T-helper 1 cell treated with Interleukin-12 subunit alpha and Interleukin-12 subunit beta and Interleukin-4 antibody, amounts not matched to agents 30 ng/mL and 1 ng/mL, for 36 hours (primary cell): ENCODE measurements at regions not wholly inside any gene's neighbourhood (a gene's known extent, or its start where the extent isn't known, plus 50 kb on each side); places are given as distances from the start of the nearest gene placed in this dataset.

Experiments
- intact Hi-C: fragments of 100-400 bp; cut with micrococcal nuclease; formaldehyde crosslinking; loops from one replicate; pipeline ENCODE4 v1.15.1; 2024

DNA sequence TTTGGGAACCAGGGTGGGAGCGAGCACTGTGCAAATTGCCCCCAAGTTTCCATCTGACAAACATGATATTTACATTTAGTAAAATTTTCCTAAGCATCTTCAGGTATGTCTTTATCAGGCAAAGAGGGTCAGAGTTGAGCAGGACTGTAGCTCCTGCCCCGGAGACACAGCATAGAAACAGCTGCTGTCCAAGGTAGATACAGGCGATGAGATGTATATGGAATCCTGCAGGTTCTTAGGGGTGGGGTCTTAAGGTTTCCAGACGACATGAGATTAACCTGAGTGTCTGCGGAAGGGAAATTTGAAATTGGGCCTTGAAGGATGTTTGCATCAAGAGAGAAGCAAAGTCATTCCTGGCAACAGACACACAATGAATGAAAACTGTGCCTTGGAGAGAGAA is 998.8 kb downstream of the AACS start:
- intact Hi-C loops: no loop called here

DNA sequence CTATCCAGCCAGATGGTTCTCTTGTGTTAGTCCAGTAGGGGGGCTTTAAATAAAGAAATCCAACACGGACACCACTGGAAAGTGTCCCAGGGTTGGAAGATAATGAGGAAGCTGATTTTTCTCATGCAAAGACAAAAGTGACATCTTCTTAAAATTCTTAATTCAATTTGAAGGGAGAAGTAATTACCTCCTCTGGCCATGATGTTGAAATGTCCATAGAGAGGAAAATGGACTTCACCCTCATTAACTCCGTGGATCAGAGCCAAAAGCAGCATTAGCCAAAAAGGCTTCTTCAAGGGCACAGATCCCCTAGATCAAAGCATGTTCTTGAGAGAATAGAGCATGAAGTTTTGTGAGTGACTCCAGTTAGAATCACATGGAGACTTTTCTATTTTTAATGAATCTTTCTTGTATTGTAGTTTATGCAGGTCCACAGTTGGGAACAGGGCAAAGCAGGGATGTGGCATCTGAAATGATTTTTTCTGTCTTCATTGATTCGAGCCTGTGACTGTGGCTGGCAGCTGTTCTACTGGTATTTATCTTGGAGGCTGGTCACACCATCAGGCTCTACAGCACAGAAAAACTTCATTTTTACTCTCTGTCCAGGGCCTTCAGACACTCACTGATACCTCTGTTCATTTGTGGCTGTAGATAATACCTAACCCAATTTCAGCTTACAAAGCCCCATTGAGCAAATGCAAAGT is 1002.5 kb downstream of the AACS start:
- intact Hi-C loops: loop anchor here (2.0 kb wide), 1 partner anchor 1609 kb away; no protein-coding TSS in a partner anchor

DNA sequence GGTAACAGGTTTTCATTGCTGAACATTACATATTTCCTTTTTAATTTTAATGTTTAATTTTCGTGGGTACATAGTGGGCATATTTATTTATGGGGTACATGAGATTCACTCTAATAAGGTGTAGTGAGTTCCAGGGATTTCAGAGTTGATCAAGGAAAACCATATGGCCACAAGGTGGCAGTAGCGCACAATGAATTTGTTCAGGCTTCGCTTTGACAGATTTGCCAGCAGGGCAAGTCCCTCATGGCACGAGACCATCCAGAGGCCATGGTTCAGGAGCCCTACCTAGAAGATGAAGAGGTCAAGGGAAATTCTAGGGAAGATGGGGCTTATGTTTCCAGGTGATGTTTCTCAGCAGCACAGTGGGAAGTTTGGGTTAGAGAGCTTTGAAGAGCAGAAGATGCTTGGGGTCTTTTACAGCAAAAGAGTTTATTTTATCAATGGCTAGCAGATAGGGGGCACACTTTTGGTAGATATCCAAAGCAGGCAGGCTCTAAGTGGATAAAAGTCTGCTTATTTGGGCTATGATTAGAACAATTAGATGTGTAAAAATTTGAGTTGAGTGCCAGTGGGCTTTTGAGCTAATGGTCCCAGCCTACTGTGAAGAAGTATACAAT is 1004.4 kb downstream of the AACS start:
- intact Hi-C loops: loop anchor here (1.0 to 2.0 kb wide), 4 partner anchors 594 to 1607 kb away; no protein-coding TSS in a partner anchor

DNA sequence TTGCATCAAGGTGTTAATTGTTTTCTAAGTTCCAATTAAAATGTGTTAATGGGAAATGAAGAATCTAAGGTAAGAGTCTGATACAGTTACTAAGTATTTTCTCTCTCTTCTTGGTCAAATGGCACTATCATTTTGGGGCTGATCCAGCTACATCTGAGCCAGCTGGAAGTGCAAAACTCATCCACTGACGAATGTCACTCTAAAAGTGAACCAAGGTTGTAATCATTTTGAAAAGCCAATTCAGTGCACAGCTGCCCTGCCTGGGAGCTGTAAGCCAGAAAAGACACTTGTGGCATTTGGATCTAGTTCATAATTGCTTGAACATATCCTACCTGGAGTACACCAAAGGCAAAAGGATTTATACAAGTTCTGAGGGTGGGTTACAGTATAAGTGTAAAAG is 1011.3 kb downstream of the AACS start:
- intact Hi-C loops: no loop called here

DNA sequence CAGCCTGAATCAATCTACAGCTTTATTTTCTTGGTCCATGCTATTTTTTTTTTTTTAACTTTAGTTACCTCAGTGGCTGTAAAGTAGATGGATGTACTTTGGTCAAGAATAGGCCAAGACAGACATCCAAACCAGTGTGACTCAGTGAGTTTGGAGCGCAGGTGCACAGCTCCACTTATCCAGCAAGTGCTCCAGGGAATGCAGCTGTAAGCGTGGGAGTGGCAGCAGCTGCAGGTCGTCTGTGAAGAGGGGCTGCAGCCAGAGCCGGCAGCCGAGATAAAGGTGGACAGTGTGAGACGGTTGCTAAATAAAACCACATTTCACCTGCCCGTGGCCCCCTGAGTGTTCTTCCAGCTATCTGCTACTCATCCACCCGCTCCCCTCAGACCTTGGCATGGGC is 1018.7 kb downstream of the AACS start:
- intact Hi-C loops: no loop called here

DNA sequence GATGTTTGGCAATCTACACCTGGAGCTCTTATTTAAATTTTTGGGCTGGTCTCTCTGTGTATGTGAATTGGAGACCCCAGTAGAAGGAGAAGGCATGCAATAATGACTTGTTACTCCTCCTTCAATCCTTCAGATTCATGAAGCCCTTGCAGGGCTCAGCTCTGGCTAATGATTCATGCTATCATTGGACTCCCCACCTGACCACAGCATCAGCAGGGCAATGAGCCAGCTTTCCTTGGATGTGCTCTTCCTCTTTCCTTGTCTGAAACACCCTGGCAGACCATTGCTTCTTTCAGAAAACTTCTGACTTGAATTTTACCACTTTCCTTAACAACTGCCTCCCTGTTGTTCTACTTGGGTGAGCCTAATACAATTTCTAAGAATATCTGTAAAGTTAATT is 1019.2 kb downstream of the AACS start:
- intact Hi-C loops: no loop called here

DNA sequence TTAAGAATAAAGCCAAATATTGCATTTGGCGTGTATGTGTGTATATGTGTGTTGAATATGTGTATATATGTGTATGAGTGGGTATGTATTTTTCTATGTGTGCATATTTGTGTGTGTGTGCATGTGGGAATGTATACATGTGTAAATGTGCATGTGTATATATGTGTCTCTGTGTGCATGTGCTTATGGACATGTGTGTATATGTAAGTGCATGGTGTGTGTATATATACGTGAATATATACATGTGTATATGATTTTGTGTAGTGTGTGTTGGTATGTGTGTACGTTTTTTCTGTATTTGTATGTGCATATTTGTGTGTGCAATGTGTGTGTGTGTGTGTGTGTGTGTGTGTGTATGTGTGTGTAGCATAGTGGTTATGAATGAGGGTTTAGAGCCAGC is 1021.0 kb downstream of the AACS start:
- intact Hi-C loops: no loop called here

DNA sequence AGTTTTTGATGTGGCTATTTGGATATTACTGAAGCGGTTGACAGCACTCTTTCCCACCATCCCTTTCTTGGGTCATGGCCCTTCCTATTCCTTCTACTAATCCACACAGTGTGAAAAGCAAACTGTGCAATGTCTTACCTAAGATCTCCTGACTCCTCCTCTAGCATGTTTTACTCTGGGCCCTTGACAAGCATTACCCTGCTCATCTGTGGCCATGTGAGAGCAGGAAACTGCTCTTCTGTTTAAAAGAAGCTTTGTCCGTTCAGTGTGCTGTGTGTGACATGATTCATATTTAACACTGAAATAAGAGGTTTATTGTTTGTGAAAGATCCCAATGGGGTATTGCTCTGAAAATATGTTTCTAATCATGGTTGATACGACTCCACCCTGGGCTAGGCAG is 1022.5 kb downstream of the AACS start:
- intact Hi-C loops: no loop called here

DNA sequence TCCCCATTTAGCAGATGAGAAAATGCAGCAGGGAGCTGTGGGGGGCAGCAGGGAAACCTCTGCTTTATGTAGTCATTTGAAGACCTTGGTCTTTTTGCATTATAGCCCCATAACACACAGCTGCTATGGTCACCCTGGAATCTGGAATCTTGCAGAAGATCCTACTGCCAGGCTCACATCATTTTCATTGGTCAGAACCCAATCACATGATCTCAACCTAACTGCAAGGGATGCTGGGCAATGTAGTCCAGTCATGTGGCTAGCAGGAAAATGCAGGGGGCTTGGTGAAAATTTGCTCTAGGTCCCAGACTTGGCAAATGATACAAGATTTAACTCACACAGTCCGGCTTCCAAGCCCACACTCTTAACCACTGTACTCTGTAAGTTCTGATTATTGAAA is 1028.7 kb downstream of the AACS start:
- intact Hi-C loops: no loop called here

DNA sequence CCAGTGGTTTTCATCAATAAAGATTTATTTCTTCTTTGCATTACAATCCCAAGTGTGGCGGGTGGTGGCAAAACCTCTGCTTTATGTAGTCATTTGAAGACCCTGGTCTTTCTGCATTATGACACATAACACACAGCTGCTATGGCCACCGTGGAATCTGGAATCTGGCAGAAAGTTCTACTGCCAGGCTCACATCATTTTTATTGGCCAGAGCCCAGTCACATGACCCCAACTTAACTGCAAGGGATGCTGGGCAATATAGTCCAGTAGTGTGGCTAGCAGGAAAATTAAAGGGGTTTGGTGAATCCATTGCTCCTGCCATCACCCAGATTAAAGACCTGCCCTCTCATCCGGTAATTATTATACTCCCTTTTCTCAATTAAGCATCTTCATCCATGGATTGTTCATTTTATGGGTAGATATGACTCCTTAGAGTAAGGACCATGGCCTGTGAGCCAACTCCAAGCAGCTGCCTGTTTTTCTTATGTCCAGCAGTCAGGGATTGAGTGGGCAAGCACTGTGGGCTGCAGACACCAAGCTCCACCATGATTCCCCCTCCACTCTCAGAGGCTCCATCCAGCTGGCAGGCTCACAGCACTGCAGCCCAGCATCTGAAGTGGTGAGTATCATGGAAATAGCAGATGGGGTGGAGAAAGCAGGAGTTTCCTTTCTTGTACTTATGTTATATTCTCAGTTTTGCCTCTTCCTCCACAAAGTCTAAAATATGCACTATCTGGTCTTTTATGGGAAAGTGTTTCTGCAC is 1030.7 kb downstream of the AACS start:
- intact Hi-C loops: no loop called here

DNA sequence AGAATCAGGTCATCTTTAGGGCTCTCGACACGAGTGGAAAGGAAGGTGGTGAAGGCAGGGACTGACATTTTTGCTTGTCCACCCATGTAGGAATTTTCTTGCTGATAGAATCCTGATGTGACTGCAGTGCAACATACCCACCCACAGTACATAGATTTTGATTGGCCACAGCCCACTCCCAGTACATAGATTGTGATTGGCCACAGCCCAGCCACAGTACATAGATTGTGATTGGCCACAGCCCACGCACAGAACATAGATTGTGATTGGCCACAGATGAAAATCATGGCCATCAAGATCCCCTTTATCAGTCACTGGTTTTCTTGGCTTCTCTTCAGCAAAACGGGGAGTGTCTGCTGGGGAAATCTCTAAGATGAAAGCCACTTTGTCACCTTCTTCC is 1041.5 kb downstream of the AACS start:
- intact Hi-C loops: no loop called here

DNA sequence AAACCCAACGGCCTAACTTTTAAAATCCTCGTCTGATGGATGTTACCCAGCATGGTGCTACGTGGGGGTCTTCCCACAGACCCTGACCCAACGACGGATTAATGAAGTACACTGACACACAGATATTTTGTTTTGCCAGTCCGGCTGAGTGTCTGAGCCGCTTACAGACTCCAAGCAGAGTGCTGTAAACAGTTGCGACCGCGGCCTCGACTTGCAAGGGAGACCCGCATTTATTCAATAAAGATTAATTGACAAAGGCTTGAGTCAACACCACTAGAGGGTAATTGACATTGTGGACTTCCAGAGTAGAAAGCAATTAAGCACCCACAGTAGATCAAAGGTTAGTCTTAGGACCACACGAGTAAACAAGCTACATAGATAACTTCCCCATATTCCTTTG is 1042.4 kb downstream of the AACS start:
- intact Hi-C loops: no loop called here

DNA sequence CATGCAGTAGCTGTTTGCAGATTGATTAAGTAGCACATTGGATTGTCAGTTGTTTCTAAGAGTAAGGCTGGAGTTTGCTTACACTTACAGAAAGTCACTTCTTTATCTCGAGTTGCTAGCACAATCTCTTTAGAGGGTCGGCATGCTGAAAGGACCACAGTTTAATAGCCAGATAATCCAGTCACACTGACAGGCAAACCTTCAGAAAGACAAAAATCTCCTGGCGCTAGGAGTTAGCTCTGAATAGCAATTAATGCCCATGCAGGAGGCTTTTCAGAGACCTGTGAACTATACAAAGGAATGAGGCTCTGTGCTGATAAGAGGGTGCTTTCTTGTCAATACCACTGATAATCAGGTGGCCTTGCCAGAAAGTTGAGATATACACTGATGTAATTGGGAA is 1043.0 kb downstream of the AACS start:
- intact Hi-C loops: no loop called here

DNA sequence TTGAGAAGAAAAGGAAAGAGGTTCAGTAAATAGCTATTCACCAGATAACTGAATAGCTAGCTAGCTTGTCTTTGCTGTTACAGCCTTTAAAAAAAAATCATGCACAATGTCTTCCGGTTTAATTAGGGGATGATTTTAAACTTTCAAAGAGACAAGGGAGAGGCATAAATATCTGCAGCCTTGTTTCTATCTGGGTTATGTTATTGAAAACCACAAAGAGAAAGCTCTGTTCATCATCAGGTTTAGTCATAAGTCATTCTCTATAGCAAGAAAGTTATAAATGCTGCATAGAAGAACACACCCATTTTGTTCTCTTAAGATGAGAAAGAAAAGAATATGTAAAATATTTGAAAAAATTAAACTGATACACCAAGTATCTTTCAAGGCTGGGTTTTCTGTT is 1046.9 kb downstream of the AACS start:
- intact Hi-C loops: no loop called here

DNA sequence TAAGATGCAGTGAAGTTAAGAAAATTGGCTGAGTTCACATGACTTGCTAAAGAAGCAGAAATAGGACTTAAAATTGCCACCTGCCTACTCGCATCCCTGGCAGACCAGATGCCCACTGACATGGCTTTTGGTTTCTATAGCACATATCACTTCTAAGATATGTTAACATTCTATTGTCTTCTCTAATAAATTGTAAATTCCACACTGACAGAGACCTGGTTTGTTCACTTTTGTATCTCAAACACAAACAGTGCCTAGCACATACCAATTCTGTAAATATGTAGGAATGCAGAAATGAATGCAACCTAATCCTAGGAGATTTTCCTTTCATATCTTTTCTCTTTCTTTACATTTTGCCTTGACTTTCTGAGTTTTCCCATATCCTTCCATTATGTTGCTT is 1047.6 kb downstream of the AACS start:
- intact Hi-C loops: no loop called here

DNA sequence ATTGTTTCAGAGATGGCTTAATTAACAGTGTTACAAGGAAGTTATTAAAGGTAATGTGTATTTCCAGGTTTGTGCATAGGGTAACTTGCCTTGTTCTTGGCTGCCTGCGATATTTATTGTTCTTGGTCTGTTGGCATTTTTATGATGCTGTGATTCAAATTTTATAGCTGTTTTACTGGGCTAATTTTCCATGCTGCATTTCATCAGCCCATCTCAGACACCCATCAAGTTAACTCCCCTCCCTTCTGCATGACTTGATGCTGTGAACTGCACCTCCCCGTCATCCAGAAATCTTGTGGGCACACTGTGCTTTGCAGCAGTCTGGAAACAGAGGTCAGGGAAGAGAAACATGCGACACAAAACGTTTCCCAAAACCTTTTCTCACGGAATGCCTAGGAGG is 1049.2 kb downstream of the AACS start:
- intact Hi-C loops: no loop called here

DNA sequence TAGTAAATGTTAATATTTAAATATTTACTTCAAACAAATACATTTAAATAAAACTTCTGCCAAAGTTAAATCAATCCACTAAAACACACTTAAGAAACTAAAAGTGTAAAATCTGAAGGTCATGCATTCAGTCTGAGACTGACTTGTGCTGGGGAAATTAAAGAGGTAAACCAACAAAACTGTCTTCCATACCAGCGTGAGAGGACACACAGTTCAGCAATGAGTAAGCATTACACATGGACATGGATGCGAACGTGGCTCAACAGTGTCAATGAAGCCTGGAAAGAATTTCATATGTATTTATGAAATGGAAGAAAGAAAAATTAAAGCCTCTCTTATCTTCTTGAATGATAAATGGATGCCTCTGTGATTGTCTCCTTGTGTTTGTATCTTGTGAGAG is 1052.3 kb downstream of the AACS start:
- intact Hi-C loops: no loop called here

DNA sequence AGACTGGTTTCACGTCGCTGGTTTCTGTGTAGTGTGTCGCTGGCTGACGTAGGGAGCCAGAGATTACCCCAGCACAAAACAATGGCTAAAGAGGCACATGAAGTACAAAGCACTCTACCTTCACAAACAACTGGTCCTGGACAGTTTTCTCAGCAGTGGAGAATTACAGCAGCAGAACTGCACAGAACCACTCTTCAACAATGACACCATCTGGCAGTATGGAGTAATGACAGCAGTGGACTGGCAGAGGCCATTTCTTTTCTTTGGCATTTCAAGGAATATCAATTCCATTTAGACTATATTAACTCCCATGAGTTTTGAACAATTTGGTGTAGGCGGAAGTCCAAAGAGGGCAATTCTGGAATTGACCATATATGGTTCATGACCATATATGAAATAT is 1074.1 kb downstream of the AACS start:
- intact Hi-C loops: no loop called here

DNA sequence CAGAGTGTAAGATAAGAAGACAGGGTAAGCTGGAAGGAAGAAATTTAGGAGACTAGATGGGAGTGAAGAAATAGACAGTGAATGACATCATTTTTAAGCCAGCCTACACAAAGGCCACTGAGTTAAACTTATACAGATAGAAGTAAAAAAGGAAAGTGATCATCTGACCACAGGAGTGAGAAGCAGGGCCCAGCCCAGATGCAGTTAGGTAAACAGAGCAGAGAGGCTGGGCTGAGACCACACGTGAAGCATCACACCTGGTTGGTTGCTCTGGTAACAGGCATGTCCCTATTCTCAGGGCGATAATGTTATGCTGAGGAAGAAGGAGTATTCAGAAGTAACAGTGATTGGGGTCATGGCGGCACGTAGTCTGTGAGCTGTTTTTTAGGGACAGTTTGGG is 1079.4 kb downstream of the AACS start:
- intact Hi-C loops: no loop called here

DNA sequence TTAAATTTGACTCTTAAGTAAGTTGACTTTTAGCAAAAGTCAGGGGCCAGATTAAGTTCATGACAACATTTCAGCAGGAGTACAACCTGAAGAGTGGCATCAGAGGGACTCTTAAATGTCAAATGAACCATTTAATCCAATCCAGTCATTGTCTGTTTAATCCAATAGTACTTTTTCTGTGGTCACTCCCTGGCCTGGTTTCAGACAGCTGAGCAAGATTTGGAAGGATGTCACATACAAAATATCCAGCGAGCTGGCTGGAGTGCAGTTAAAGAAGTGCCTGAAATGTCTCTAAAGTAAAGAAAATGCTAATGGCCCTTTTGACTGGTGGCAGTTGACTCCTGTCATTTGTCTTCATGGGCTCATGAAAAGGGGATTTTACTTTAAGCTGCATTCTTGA is 1082.1 kb downstream of the AACS start:
- intact Hi-C loops: no loop called here

DNA sequence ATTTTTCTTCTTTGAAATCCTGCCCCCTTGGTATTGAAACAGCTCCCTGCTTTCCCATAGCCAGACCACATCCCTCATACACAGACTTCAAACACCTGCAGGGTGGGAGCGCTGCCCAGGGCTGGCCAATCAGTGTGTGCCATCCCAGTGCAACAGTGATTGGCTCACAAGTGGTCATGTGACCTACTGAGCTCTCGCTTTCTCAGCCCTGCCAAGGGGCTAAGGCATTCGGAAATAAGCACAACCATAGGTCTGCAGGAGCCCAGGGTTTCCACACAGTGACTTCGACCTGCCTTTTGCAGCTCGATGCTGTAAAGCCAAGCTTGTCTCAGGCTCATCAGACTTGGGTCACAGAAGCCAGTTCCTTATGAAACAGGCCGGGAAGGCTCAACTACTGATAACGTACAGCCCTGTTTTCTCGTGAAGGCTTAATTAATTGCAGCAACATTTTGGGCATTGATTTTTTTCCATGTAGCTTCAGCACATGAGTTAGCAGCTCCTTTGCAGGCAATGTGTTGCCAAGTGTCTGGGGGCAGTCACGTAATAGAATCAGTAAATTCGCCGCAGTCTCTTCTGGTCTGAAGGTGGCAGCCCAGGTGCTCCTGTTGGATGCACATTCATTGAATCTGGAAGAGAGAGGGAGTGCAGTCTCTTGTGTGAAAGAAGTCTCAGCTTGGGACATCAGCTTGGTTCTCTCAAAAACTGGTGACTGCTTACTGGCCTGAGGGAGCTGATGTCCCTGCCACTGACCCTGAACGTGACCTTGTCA is 1091.8 kb downstream of the AACS start:
- intact Hi-C loops: no loop called here

DNA sequence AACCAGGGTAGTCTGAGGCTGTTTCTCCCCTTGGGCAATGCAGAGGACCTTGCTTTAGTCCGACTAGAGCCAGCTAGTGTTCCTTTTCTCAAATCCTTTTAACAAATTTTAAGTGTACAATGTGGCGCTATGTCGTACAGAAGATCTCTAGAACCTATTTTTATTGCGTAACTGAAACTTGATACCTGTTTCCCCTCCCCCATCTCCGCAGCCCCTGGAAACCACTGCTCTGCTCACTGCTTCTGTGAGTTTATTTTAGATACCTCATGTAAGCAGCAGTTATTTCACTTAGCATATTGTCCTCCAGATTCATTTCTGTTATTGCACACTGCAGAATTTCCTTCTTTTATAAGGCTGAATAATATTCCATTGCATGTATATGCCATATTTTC is 1092.3 kb downstream of the AACS start:
- intact Hi-C loops: no loop called here
